Ascending aorta (tissue), 2 donors: ENCODE measurements at regions not wholly inside any gene's neighbourhood (a gene's known extent, or its start where the extent isn't known, plus 50 kb on each side); places are given as distances from the start of the nearest gene placed in this dataset.
"Not testable (repeated sequence)": the region's sequence is repeated elsewhere in the genome, so short reads cannot be mapped to it uniquely, and the experiment has no call there.

ENCODE experiments used
- DNase-seq, 2 donors: peaks; one replicate each; pipeline ENCODE4 v3.0.0-alpha.2; 2019; ENCODE audit warnings: low spot score in 2 of 2
- H3K27ac ChIP-seq, 2 donors: fragments of 200-600 bp; sonication (generic); one replicate each; pipeline ENCODE4 v1.5.1; 2016 to 2017; ENCODE audit warnings: mild to moderate bottlenecking in 1 of 2
- H3K27me3 ChIP-seq: fragments of 200-600 bp; sonication (generic); one replicate; pipeline ENCODE4 v1.5.1; 2017
- H3K36me3 ChIP-seq, 2 donors: fragments of 200-600 bp; sonication (generic); one replicate each; pipeline ENCODE4 v1.5.1; 2016
- H3K4me1 ChIP-seq, 2 donors: fragments of 200-600 bp; sonication (generic); one replicate each; pipeline ENCODE4 v1.5.1; 2016 to 2017; ENCODE audit warnings: mild to moderate bottlenecking in 1 of 2
- H3K4me3 ChIP-seq, 2 donors: fragments of 200-600 bp; sonication (generic); one replicate each; pipeline ENCODE4 v1.5.1; 2016 to 2017; ENCODE audit warnings: mild to moderate bottlenecking in 1 of 2
- H3K9me3 ChIP-seq, 2 donors: fragments of 200-600 bp; sonication (generic); one replicate each; pipeline ENCODE4 v1.5.1; 2016
- intact Hi-C: fragments of 100-400 bp; cut with DNase I; formaldehyde crosslinking; loops from one replicate; pipeline ENCODE4 v1.15.1; 2023
- TF ChIP-seq, protein P1 (sequence below), 3 experiments: fragments of 200-600 bp in 2 of 3; fragments of 450-650 bp in 1 of 3; sonication (generic) in 2 of 3; IDR thresholded peaks; one replicate each; pipeline ENCODE4 v1.5.1; 2016 to 2019; ENCODE audit warnings: antibody characterized with exemption in 3 of 3, mild to moderate bottlenecking in 1 of 3, moderate library complexity in 1 of 3

DNA sequence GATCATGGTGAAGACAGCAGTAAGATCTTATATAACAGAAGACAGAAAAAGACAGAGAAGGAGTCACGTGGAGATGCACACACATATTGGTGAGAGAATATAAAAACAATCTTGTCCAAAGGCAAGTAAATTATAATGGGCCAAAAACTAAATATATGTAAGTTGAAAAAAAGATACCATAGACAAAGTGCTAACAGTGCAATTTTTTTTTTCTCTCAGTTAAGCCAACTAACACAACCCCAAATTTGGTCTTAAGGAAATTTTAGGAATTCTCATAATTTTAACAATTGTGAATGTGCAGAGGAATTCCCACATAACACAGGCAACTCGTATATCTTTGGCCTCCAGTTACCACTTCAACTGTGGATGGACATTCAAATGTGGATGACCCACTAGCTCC is 432.2 kb downstream of the SOX2 start:
- intact Hi-C loops = no loop called here
- H3K4me1 ChIP-seq = no peaks in the 10 kb centered on the region

DNA sequence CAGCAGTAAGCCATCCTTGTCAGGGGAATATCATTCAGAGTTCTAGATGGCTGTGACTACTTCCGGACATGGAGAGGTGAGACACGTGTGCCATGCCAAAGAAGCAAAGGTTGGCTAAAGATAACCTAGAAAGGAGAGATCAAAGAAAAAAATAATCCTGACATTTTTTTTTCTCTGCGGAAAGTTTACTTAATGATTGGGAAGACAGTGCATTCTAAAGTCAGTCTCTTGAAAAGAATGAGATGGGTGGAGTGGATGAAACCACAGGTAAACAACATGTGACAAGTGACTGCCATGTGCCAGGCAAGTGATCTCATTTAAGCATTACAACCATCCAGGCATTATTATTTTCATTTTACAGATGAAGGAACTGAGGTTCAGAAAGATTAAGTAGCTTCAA is 436.6 kb downstream of the SOX2 start:
- no peak overlapping the region for H3K27ac ChIP-seq
- H3K4me1 ChIP-seq = no peaks in the 10 kb centered on the region
- intact Hi-C loops = no loop called here
- TF ChIP-seq, protein P1, sequence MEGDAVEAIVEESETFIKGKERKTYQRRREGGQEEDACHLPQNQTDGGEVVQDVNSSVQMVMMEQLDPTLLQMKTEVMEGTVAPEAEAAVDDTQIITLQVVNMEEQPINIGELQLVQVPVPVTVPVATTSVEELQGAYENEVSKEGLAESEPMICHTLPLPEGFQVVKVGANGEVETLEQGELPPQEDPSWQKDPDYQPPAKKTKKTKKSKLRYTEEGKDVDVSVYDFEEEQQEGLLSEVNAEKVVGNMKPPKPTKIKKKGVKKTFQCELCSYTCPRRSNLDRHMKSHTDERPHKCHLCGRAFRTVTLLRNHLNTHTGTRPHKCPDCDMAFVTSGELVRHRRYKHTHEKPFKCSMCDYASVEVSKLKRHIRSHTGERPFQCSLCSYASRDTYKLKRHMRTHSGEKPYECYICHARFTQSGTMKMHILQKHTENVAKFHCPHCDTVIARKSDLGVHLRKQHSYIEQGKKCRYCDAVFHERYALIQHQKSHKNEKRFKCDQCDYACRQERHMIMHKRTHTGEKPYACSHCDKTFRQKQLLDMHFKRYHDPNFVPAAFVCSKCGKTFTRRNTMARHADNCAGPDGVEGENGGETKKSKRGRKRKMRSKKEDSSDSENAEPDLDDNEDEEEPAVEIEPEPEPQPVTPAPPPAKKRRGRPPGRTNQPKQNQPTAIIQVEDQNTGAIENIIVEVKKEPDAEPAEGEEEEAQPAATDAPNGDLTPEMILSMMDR (IDR thresholded peaks at IDR 0.05) = no peak
- no peak overlapping the region for H3K4me3 ChIP-seq
- no peak for DNase-seq
- H3K27me3 ChIP-seq = no peaks in the 10 kb centered on the region
- no peaks in the 10 kb centered on the region for H3K36me3 ChIP-seq
- H3K9me3 ChIP-seq = no peaks in the 10 kb centered on the region

More for the DNA sequence above, 432.2 kb downstream of the SOX2 start:
- TF ChIP-seq, protein P1 (IDR thresholded peaks at IDR 0.05) = no peak
- DNase-seq = no peak
- H3K27me3 ChIP-seq = no peaks in the 10 kb centered on the region
- no peaks in the 10 kb centered on the region for H3K9me3 ChIP-seq
- no peak overlapping the region for H3K4me3 ChIP-seq
- no peaks in the 10 kb centered on the region for H3K36me3 ChIP-seq
- no peak overlapping the region for H3K27ac ChIP-seq

DNA sequence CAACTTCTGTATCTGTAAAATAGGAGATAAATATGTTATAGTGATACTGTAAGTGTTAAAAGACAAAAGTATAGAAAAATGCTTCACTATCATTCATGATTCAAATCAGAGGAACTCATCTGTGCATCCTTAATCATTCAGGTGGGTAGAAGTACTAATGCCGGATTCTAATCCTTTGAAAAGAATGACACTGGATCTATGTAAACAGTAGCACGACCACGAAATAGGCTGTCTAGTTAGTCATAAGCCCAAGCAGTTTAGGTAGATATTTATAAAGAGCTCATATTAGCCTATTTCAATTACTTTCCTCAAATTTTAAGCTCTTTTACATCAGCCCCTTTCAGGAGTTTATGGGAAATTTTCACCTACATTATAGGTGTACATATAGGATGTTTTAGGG is 437.9 kb downstream of the SOX2 start:
- H3K27ac ChIP-seq = no peak overlapping the region
- H3K9me3 ChIP-seq = no peaks in the 10 kb centered on the region
- H3K27me3 ChIP-seq = no peaks in the 10 kb centered on the region
- no peak overlapping the region for H3K4me3 ChIP-seq
- DNase-seq = no peak
- H3K36me3 ChIP-seq = no peaks in the 10 kb centered on the region
- H3K4me1 ChIP-seq = no peaks in the 10 kb centered on the region
- TF ChIP-seq, protein P1 (IDR thresholded peaks at IDR 0.05) = no peak
- intact Hi-C loops = no loop called here

DNA sequence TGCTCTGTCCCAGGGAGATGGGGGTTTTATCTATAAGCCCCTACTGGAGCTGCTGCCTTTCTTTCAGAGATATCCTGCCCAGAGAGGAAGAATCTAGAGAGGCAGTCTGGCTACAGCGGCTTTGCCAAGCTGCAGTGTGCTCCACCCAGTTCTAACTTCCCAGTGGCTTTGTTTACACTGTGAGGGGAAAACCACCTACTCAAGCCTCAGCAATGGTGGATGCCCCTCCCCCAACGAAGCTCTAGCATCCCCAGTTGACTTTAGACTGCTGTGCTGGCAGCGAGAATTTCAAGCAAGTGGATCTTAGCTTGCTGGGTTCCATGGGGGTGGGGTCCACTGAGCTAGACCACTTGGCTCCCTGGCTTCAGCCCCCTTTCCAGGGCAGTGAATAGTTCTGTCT is 444.6 kb downstream of the SOX2 start:
- H3K4me1 ChIP-seq, H3K27ac ChIP-seq, H3K9me3 ChIP-seq, intact Hi-C loops, DNase-seq, H3K36me3 ChIP-seq, H3K4me3 ChIP-seq, H3K27me3 ChIP-seq: not testable (repeated sequence)

DNA sequence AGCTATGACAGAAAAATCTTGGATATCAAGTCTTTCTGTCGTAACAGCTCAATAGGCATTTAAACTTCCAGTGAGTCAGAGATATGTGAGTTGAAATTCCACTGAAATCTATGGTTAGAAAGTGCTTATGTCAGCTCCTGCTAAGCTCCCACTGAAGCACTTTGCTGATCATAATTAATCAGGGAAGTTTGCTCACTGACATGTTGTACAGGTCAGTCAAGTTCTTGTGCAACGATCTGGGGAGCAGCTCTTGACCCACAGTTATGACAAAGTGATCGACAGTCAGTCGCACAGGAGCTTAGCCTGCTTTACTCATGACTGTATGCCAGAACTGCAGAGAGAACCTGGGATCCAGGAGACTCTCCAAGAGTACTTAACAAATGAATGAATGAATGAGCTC is 453.5 kb downstream of the SOX2 start:
- Histone ChIP-seq H3K27me3 (no peaks in the 10 kb centered on the region), H3K4me3 (no peak overlapping the region), H3K36me3 (no peaks in the 10 kb centered on the region), H3K27ac (no peak overlapping the region), H3K4me1 (no peaks in the 10 kb centered on the region), H3K9me3 (no peaks in the 10 kb centered on the region)
- intact Hi-C loops = no loop called here
- no peak for DNase-seq
- TF ChIP-seq, protein P1 (IDR thresholded peaks at IDR 0.05) = no peak

DNA sequence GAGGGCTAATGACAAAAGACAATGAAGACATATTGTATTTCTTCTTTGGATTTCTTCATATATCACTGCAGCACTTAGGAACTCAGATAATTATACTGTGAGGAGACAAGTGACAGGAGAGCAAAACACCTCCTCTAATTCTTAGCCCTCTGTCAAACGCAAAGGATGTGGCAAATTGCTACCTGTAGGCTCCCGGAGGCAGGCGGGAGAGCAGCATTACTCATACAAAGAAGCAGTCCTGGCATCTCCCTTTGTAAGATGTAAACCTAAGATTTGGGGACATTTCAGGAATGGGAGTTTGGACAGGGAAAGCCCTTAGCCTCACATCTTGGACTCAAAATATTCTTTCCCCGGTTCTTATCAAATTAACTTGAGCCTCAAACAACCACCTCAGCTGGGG is 460.8 kb downstream of the SOX2 start:
- Histone ChIP-seq H3K4me3 (no peak overlapping the region), H3K27ac (no peak overlapping the region), H3K4me1 (no peaks in the 10 kb centered on the region), H3K27me3 (no peaks in the 10 kb centered on the region), H3K36me3 (no peaks in the 10 kb centered on the region), H3K9me3 (no peaks in the 10 kb centered on the region)
- no peak for DNase-seq
- intact Hi-C loops = no loop called here
- TF ChIP-seq, protein P1 (IDR thresholded peaks at IDR 0.05) = no peak
